PC-3 (cell line): ENCODE measurements at regions not wholly inside any gene's neighbourhood (a gene's known extent, or its start where the extent isn't known, plus 50 kb on each side); places are given as distances from the start of the nearest gene placed in this dataset.

Source experiments
- EZH2 ChIP-seq: fragments of 300-600 bp; sonication (generic); IDR thresholded peaks from one replicate; pipeline ENCODE4 v1.6.1; 2017; ENCODE audit warnings: antibody characterized with exemption, mild to moderate bottlenecking, low read length; ENCODE audit not compliant: unreplicated experiment
- TF ChIP-seq, protein P1 (sequence below): fragments of 300-600 bp; sonication (generic); conservative IDR thresholded peaks from 2 replicates; pipeline ENCODE4 v1.5.1; 2017; ENCODE audit warnings: antibody characterized with exemption, low read depth, mild to moderate bottlenecking, low read length

- TF ChIP-seq, protein P1, sequence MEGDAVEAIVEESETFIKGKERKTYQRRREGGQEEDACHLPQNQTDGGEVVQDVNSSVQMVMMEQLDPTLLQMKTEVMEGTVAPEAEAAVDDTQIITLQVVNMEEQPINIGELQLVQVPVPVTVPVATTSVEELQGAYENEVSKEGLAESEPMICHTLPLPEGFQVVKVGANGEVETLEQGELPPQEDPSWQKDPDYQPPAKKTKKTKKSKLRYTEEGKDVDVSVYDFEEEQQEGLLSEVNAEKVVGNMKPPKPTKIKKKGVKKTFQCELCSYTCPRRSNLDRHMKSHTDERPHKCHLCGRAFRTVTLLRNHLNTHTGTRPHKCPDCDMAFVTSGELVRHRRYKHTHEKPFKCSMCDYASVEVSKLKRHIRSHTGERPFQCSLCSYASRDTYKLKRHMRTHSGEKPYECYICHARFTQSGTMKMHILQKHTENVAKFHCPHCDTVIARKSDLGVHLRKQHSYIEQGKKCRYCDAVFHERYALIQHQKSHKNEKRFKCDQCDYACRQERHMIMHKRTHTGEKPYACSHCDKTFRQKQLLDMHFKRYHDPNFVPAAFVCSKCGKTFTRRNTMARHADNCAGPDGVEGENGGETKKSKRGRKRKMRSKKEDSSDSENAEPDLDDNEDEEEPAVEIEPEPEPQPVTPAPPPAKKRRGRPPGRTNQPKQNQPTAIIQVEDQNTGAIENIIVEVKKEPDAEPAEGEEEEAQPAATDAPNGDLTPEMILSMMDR = no peak
- TF ChIP-seq EZH2 = no peak
These were observed 556.6 kb downstream of the CCER1 start for GRCh38 chr12:90398285-90398836.
